Caki2 (cell line): ENCODE measurements at regions not wholly inside any gene's neighbourhood (a gene's known extent, or its start where the extent isn't known, plus 50 kb on each side); places are given as distances from the start of the nearest gene placed in this dataset.

Source experiments
- DNase-seq: peaks from one replicate; pipeline ENCODE4 v3.0.0-alpha.2; 2015; ENCODE audit warnings: low read depth
- in situ Hi-C: cut with HindIII; loops from 2 replicates; pipeline ENCODE4 v1.10.0; 2016; ENCODE audit warnings: low sequenced_read_pairs, low pct_unique_long_range_greater_than_20kb, mixed read lengths

DNA sequence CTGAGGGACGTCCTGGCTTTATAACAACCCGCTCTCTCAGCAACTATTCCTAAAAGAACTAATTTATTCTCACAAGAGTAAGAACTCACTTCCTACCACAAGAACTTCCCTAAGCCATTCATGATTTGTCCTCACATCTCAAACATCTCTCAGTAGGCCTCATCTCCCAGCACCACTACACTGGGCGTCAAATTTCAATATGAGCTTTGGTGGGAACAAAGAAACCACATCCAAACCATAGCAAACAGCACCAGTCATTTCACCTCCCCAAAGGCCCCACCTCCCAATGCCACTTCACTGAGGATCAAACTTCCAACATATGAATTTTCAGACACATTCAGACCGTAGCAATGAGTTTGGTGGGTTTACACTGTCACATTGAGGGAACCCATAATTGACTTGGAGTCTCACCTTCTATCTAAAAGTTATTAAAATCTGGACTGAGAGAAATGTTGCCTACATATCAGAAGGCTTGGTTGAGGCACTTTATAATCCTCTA, 116.4 kb upstream of the AGBL1 start:
- DNase-seq = no peak
- in situ Hi-C loops = no loop called here

DNA sequence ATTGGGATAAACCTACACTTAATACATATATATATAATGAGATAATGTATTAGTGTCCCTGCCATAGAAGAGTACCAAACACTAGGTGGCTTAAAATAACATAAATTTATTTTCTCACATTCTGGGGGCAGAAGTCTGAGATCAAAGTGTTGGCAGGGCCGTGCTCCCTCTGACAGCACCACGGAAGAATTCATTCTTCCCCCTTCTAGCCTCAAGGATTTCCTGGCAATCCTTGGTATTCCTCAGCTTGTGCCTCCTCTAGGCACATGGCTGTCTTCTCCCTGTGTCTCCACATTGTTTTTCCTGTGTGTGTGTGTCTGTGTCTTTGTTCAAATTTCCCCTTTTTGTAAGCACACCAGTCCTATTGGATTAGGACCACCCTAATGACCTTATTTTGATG, 115.2 kb upstream of the AGBL1 start:
- in situ Hi-C loops = no loop called here
- DNase-seq = no peak

DNA sequence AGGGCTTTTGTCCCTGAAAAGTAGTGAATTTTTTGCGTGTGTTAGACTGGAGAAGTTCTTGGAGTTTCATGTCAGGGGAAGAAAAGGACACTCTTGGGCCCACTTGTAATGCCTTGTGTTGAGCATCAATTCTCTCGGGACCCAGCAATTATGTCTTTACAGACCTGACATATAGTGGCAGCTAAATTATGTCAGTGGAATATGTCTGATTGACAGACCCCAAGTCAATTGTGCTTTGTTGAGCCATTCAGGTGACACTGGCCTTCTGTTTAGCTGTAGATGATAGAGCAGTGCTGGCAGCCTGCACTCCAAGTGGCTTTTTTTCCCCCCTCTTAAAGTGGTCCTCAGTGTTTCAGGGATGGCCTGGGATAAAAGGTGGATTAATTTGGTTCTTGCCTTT, 112.1 kb upstream of the AGBL1 start:
- DNase-seq = no peak
- in situ Hi-C loops = no loop called here

DNA sequence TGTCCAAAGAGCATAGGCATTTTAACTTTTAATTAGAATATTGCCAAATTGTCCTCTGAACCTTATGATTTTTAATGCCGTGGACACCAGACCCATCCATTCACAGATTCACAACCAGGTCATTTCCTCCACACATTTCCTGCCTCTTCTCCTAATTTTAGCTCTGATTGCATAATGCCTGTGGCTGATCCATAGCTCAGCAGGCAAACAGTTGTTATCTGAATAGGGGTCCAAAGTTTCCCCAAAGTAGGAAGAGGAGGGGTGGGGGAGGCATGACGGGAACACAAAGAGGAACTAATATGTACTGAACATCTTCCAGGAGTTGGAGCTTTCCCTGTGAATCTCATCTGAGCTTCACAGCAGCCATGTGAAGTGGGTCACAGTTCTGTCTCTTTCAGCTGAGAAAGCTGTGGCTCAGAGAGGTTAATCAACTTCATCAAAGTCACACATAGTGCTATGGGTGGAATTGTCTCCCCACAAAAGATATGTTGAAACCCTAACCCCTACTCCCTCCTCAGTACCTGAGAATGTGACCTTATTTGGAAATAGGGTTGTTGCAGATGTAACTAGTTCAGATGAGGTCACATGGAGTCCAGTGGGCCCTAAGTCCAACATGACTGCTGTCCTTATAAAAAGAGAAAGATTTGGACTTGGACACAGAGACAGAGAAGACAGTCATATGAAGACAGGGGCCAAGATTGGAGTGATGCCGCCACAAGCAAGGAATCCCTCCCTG, 106.7 kb upstream of the AGBL1 start:
- in situ Hi-C loops = no loop called here
- DNase-seq = no peak

DNA sequence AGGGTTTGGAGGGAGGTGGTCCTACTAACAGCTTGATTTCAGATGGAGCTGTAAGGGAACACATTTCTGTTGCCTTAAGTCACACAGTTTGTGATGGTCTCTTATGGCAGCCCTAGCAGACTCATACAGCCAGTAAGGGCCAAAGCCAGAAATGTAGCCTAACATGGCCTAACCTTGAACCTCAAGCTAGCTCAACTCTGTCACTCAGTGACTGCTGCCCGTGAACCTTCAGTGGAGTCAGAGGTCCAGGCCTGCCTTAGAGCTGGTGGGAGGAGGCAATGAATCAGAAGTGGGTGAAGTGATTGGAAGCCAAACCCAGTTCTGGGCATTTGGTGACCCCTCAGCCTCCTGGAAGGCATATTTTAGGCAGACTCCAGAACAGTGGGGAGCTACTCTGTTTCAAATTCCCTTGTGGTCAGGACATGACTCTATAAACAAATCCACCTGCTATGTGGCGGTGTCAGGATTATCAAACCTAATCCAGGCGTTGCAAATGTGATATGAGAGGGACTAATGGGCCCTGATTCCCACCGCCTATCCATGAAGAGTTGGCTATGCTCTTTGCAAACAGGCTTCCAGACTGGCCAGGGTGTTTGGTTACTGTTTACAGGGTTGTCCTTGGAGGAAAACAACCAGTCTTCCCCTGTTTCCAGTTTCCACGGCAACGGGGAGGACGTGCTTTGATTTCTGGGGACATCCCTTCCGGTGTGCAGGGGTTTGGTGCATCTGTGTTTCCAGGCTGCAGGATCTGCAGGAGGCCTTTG, 105.9 kb upstream of the AGBL1 start:
- no peak for DNase-seq
- in situ Hi-C loops = no loop called here

DNA sequence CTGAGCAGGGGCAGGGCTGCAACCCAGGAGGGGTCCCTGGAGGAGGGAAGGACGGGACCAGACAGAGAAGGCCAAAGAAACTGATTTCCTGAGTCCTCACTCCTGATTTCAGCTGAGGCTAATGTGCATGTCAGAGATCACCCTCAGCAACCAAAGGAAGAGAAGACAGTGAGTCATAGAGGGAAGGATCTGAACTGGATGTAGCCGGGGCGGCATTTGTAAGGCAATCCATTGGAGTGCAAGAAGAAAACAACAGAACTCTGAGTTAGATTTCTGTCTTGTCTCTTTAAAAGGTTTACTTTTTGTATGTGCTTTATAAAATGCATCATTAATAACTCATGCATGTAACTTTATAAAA, 105.3 kb upstream of the AGBL1 start:
- DNase-seq = no peak
- in situ Hi-C loops = no loop called here

DNA sequence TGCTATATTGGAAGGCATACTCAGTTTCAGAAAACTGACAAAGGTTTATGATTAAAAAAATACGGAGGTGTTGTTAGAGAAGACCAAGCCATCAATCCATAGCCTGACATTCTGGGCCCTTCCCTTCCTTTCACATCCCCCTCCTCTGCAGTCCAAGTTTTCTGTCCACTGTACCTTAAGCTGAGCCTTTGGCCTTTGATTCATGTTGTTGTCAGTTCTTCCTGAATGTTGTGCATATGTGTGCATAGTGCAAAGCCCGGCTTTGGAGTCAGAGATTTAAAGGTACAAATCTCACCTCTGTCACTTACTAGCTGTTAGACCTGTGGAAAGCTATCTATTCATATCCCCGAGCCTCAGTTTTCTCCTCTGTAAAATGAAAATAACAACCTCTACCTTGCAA, 104.9 kb upstream of the AGBL1 start:
- no peak for DNase-seq
- in situ Hi-C loops = no loop called here

DNA sequence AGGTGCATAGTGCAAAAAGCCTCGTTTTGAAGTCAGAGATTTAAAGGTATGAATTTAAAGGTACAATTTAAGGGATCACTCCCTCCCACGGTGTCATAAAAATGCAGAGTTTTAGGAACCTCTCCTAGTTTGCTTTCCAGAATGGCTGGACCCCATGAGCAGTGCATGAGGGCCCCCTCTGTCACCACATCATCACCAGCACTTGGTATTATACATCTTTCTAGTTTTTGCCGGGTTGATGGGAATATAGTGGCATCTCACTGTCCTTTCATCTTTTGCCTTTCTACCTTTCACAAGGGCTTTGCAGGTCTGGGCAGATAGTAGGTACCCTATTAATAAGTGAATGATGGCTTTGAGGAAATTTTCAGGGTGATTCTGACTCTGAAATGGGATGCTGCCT, 103.6 kb upstream of the AGBL1 start:
- DNase-seq = no peak
- in situ Hi-C loops = no loop called here

DNA sequence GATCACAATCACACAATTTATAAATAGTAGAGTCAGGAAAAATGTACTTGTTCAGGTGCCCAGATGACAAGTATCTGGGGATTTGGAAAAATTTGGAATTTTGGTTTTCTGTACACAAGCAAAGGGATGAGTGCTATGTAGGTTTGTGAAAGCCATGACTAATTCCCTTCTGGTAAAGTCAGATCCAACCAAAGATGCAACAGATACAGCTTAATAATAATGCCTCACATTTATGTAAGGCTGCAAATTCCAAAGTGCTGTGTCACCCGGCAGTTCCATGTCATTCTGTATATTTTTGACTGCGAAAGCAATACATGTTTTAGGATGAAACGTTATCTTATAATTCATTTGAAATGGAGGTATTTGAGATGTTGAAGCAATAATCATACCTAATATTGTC, 102.7 kb upstream of the AGBL1 start:
- no peak for DNase-seq
- in situ Hi-C loops = no loop called here

DNA sequence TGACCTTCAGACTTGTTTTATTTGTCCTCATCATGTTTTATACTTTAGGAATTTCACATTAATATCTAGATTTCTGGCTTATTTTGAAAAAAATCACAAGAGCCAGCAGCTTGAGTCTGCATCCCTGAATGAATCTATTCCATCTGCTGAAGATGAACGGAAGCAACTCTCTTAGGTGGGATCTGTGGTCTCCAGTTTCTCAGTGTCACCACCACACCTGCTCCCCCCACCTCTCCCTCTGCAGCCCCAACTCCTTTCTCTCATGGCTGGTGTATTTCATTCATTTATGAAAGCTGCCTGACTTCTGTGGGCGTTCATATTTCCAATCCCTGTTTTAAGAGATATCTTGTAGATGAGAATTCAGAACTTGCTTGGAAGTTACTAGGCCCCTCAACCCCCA, 102.1 kb upstream of the AGBL1 start:
- DNase-seq = no peak
- in situ Hi-C loops = no loop called here

DNA sequence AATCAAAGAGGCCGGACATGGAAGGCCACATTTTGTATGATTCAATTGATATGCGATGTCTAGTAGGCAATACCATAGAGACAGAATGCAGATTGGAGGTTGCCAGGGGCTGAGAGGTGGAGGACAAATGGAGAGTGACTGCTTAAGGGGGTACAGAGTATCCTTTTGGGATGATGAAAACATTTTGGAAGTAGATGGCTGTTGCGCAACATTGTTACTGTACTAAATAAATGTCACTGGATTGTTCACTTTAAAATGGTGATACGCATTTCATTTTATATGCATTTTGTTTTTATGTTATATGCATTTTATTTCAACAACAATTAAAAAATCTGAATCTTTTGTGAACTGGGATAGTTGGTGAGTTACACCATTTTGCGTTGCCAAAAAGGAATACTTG, 99.7 kb upstream of the AGBL1 start:
- in situ Hi-C loops = no loop called here
- no peak for DNase-seq

DNA sequence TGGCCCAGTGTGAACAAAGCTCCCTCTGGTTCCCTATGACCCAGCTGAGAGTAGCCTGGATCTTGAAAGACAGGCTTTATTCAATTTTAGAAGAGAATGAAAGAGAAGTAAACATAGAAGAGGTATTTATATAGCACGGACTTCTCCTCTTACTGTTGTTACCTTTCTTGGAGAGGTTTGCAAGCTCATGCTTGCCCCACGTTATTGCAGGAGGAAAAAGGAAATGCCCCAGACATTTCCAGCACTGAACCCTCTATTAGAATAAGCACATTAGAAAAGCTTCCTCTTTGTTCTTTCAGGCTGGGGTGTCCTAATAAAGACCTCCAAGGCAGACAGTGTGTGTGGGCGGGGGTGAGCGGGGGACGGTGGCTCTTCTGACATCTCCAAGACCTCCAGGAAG, 98.7 kb upstream of the AGBL1 start:
- in situ Hi-C loops = no loop called here

DNA sequence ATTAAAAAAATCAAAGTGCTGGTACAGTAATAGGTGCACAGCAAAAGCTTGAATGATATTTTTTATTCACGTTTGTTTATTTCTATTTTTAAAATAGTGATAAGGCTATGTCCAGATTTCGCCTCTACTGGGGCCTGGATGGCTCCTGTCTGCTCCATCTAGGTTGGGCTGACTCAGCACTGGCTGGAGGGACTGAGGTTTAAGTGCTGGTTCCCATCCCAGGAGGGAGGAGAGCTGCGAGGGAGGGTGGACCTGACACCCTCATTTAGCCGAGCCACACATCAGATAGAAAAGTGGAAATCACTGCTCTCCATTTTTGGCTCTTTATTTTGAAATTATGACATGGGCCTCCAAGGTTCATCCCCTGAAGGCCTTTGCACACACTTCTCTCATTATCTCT, 95.4 kb upstream of the AGBL1 start:
- in situ Hi-C loops = no loop called here
- no peak for DNase-seq

More for the DNA sequence above, 98.7 kb upstream of the AGBL1 start:
- no peak for DNase-seq

DNA sequence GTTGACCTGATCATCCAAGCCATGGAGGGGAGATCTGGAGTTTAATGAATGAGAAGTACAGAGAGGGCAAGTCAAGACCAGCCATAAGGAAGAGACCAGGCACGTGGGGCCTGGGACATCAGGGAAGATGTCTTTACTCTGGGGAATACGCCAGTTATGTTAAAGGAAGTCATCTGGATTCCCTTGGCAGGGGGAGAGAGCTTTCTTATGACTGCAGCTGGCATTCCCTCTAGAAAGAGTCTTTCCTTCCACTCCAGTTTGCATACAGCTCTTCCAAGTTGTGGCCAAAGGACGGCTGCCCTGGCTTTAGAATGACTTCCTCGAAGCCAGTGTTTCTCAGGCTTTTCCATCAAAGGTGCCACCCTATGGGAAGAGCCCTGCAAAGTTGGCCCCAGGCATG, 93.6 kb upstream of the AGBL1 start:
- no peak for DNase-seq
- in situ Hi-C loops = no loop called here

DNA sequence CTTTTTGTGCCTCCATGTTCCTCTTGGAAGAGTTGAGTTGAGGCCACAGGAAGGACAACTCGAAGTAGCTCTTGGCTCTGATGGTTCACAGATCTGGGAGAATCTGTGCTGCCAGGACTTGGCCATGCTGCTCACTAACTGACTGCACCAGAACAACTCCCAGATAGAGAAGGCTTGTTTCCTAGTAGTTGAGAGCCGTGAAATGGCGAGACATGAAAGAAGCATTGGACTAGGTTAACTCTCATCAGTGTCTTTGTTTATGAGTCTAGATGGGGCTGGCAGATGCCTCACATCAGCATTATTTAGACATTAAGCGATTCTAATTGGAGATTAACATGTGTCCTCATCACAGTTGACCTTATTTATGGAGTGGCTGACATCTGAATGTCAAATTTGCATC, 92.9 kb upstream of the AGBL1 start:
- in situ Hi-C loops = no loop called here
- no peak for DNase-seq

DNA sequence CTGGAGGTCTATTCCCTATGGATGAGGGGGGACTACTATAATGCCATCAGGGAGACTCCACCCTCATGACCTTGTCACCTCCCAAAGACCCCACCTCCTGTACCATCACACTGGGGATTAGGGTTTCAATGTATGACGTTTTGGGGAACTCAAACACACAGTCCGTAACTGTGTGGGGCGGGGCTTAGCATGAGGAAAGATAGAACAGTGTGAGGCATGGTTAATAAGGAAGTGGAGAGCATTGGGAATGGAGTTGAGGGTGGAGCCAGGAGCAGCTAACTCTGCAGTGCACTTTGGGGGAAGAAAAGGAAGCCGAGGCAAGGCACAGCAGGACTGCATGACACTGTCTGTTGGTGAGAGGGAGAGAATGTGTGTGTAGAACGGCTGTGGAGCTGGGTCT, 90.9 kb upstream of the AGBL1 start:
- in situ Hi-C loops = no loop called here
- no peak for DNase-seq

DNA sequence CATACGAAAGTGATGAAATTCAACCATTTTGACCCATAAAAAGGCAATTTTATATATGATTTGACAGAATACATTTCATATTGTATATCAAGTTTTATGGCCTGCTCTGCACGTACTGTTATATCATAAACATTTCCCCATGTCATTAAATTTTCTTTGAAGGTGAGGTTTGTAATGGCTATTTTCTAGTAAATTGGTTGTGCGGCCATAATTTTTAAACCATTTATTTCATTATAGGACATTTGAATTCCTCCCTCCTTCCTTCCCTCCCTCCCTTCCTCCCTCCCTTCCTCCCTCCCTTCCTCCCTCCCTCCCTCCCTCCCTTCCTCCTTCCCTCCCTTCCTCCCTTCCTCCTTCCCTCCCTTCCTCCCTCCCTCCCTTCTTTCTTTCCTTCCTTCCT, 87.4 kb upstream of the AGBL1 start:
- in situ Hi-C loops = no loop called here
- no peak for DNase-seq

DNA sequence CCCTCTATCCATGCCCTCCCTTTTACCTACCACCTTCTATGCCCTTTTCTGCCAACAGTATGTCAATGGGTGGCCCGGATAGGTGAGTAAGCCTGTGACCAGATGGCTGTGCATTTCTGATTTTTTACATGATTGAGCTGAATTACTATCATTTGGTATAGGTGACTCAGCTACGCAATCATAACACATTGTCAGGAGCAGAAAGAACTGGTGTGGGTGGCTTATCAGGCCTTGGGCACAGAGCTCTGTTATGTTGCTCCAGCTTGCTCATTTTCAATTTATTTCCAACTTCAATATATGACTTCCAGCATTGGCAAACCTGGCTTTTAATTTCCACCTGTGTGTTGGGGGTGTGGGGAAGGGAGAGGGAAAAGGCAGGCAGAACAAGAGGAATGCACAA, 86.6 kb upstream of the AGBL1 start:
- in situ Hi-C loops = no loop called here
- no peak for DNase-seq

DNA sequence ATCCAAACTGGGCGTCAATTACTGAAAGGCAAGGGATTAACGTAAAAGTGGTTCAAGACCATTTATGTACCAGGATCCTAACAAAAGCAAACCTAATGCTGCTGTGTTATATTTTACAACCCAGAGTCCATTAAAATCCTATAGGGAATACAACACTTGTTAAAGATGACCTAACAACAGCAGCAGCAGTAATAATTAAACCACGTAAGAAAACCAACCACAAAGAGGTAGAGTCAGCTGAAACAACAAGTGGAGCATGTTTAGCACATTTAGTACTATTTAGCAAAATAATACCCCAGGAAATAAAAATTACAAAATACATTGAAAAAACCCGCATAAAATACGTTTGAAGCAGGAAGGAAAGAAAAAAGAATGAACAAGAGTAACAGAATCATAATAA, 82.1 kb upstream of the AGBL1 start:
- in situ Hi-C loops = no loop called here
- DNase-seq = no peak

DNA sequence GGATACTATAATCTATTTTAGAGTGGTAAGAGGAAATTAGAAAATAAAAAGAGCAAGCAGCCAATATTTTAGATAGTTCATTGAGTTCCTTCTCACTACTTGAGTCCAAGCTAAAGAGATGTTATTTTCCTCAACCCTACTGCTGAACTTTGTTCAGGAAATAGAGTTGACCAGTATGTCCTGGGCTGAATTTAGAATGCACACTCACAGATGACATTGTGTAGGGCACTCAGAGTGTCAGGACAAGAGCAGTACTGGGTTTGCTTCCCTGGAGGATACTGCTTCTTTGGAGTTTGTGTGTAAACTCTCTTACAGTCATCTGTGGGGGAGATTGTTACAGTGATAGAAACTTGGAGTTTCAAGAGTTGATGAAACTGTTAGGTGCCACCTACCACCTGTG, 80.0 kb upstream of the AGBL1 start:
- DNase-seq = no peak
- in situ Hi-C loops = no loop called here
